ENCODE measurements at regions not wholly inside any gene's neighbourhood (a gene's known extent, or its start where the extent isn't known, plus 50 kb on each side); places are given as distances from the start of the nearest gene placed in this dataset.

DNA sequence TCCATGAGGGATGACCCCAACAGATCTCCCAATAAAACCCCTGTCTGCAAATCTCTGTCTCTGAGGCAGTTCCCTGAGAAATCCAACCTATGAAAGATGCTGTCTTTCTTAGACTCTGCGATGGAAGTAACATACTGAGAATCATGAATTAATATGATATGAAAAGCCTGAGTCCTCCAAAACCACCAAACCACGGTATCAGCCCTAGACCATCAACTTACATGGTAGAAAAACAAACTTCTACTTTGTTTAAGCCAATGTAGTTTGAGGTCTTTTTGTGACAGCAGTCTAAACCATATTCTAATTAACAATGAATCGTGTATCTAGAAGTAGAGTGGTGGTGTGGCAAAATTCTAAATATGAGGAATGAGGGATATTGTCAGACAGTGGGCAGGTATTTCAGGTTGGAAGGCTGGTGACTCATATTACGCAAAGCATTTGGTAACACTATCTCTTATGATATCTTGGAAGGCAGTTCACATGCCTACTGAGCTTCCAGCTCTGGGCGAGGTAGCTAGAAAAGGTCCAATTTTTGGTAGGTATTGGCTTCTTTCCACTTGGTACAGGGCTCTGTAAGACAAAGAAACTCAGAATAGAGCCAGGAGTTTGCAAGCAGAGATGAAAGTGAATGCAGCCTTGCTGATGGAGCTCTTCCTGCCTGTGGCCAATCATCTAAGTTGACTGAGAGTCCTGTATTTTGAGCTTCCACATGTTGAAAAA, 215.8 kb downstream of the ZFP36L2 start:
- H3K4me1 ChIP-seq (replicated peaks; ENCODE audit: insufficient read depth) = peaks cover 29% of the 10 kb centered on the region
- DNase-seq = peak; percentile 64 to 96
- H3K9me3 ChIP-seq (ENCODE audit: insufficient read depth, low read depth) = peaks cover 11% of the 10 kb centered on the region
- TF ChIP-seq, protein P1, sequence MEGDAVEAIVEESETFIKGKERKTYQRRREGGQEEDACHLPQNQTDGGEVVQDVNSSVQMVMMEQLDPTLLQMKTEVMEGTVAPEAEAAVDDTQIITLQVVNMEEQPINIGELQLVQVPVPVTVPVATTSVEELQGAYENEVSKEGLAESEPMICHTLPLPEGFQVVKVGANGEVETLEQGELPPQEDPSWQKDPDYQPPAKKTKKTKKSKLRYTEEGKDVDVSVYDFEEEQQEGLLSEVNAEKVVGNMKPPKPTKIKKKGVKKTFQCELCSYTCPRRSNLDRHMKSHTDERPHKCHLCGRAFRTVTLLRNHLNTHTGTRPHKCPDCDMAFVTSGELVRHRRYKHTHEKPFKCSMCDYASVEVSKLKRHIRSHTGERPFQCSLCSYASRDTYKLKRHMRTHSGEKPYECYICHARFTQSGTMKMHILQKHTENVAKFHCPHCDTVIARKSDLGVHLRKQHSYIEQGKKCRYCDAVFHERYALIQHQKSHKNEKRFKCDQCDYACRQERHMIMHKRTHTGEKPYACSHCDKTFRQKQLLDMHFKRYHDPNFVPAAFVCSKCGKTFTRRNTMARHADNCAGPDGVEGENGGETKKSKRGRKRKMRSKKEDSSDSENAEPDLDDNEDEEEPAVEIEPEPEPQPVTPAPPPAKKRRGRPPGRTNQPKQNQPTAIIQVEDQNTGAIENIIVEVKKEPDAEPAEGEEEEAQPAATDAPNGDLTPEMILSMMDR (conservative IDR thresholded peaks at IDR 0.05) = no peak
- TF ChIP-seq EZH2 (IDR thresholded peaks at IDR 0.05; ENCODE audit: low read depth) = no peak
- ChIA-PET CTCF (interaction anchor here (0.6 to 1.5 kb wide), 2 partner anchors 14 to 15 kb away, joined by 4 to 5 read pairs; no protein-coding TSS in a partner anchor), POLR2A (ENCODE audit: unreplicated experiment) (interaction anchor here (0.5 to 0.9 kb wide), 6 partner anchors 31 to 838 kb away, joined by 3 to 19 read pairs (median 4); partner anchors contain the start of gene ZFP36L2)
- intact Hi-C loops (cut with micrococcal nuclease; ENCODE audit: unreplicated experiment) = loop anchor here (1.0 to 5.0 kb wide), 2 partner anchors 28 to 58 kb away; no protein-coding TSS in a partner anchor
- H2AFZ ChIP-seq = no peak overlapping the region
- H3K27ac ChIP-seq = peak overlapping the region; percentile 66
- H3F3A ChIP-seq (ENCODE audit: insufficient read depth, low read depth) = peaks cover 22% of the 10 kb centered on the region
- H3K27me3 ChIP-seq (ENCODE audit: insufficient read depth, low read depth) = no peaks in the 10 kb centered on the region
- H3K4me2 ChIP-seq = peak overlapping the region; percentile 61
- H3K9me2 ChIP-seq (ENCODE audit: insufficient read depth) = no peaks in the 10 kb centered on the region
- no peaks in the 10 kb centered on the region for H3K36me3 ChIP-seq (ENCODE audit: low read depth)
- H3K4me3 ChIP-seq = peak overlapping the region; percentile 7; the same call in 1 of the 2 replicates
- H3K79me2 ChIP-seq (ENCODE audit: low read depth) = no peaks in the 10 kb centered on the region
- no TSS peak for BruUV-seq (replicated peaks)
- H4K20me1 ChIP-seq (ENCODE audit: insufficient read depth) = no peaks in the 10 kb centered on the region

DNA sequence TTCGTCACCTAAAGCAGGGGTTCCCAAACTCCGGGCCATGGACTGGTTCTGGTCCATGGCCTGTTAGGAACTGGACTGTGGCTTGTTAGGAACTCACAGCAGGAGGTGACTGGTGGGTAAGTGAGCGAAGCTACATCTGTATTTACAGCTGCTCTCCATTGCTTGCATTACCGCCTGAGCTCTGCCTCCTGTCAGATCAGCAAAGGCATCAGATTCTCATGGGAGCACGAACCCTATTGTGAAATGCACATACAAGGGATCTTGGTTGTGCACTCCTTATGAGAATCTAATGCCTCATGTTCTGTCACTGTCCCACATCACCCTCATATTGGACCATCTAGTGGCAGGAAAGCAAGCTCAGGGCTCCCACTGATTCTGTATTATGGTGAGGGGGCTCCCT, 217.0 kb downstream of the ZFP36L2 start:
- no peaks in the 10 kb centered on the region for H4K20me1 ChIP-seq (ENCODE audit: insufficient read depth)
- ChIA-PET CTCF (interaction anchor here (0.6 kb wide), 1 partner anchor 231 kb away, joined by 3 read pairs; no protein-coding TSS in a partner anchor), POLR2A (ENCODE audit: unreplicated experiment) (no interaction called here)
- no peak overlapping the region for H3K4me3 ChIP-seq
- no TSS peak for BruUV-seq (replicated peaks)
- no peaks in the 10 kb centered on the region for H3K9me2 ChIP-seq (ENCODE audit: insufficient read depth)
- no peaks in the 10 kb centered on the region for H3K79me2 ChIP-seq (ENCODE audit: low read depth)
- H3K4me1 ChIP-seq (replicated peaks; ENCODE audit: insufficient read depth) = peaks cover 29% of the 10 kb centered on the region
- peaks cover 11% of the 10 kb centered on the region for H3K9me3 ChIP-seq (ENCODE audit: insufficient read depth, low read depth)
- intact Hi-C loops (cut with micrococcal nuclease; ENCODE audit: unreplicated experiment) = no loop called here
- H3K27ac ChIP-seq = no peak overlapping the region
- H3K27me3 ChIP-seq (ENCODE audit: insufficient read depth, low read depth) = no peaks in the 10 kb centered on the region
- TF ChIP-seq EZH2 (IDR thresholded peaks at IDR 0.05; ENCODE audit: low read depth) = no peak
- TF ChIP-seq, protein P1 (conservative IDR thresholded peaks at IDR 0.05) = no peak
- no peak overlapping the region for H3K4me2 ChIP-seq
- no peak overlapping the region for H2AFZ ChIP-seq
- peaks cover 22% of the 10 kb centered on the region for H3F3A ChIP-seq (ENCODE audit: insufficient read depth, low read depth)
- no peak for DNase-seq
- no peaks in the 10 kb centered on the region for H3K36me3 ChIP-seq (ENCODE audit: low read depth)

DNA sequence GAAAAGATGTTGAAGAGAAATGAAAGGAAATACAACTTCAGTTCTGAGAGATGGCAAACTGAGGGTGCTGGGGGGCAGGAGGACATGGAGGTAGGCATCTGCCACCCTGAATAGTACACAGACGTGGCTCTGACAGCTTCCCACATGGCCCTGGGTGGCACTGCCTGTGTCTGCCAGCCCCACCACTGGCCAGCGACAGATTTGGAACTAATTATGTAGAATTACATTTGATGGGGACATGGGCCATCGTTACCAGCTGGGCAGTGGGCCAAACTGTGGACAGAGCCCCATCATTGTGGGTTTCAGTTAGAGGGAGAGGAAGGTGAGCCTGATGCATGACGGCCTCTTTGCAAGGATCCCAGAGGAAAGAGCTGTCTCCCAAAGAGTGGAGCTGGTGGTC, 216.0 kb upstream of the HAAO start:
- H2AFZ ChIP-seq = no peak overlapping the region
- TF ChIP-seq, protein P1 (conservative IDR thresholded peaks at IDR 0.05) = no peak
- no peak for TF ChIP-seq EZH2 (IDR thresholded peaks at IDR 0.05; ENCODE audit: low read depth)
- H3K9me3 ChIP-seq (ENCODE audit: insufficient read depth, low read depth) = peaks cover 11% of the 10 kb centered on the region
- H3K36me3 ChIP-seq (ENCODE audit: low read depth) = no peaks in the 10 kb centered on the region
- H3F3A ChIP-seq (ENCODE audit: insufficient read depth, low read depth) = peaks cover 22% of the 10 kb centered on the region
- H3K9me2 ChIP-seq (ENCODE audit: insufficient read depth) = no peaks in the 10 kb centered on the region
- DNase-seq = no peak
- H3K27ac ChIP-seq = no peak overlapping the region
- ChIA-PET CTCF (no interaction called here), POLR2A (ENCODE audit: unreplicated experiment) (interaction anchor here (0.6 kb wide), 1 partner anchor 218 kb away, joined by 4 read pairs; no protein-coding TSS in a partner anchor)
- H4K20me1 ChIP-seq (ENCODE audit: insufficient read depth) = no peaks in the 10 kb centered on the region
- H3K4me3 ChIP-seq = no peak overlapping the region
- no TSS peak for BruUV-seq (replicated peaks)
- H3K4me2 ChIP-seq = no peak overlapping the region
- H3K4me1 ChIP-seq (replicated peaks; ENCODE audit: insufficient read depth) = peaks cover 29% of the 10 kb centered on the region
- intact Hi-C loops (cut with micrococcal nuclease; ENCODE audit: unreplicated experiment) = no loop called here
- H3K79me2 ChIP-seq (ENCODE audit: low read depth) = no peaks in the 10 kb centered on the region
- no peaks in the 10 kb centered on the region for H3K27me3 ChIP-seq (ENCODE audit: insufficient read depth, low read depth)

All from PC-9 (cell line).